Right renal pelvis (tissue), 4 donors: ENCODE measurements at regions not wholly inside any gene's neighbourhood (a gene's known extent, or its start where the extent isn't known, plus 50 kb on each side); places are given as distances from the start of the nearest gene placed in this dataset.

Source experiments
- DNase-seq, 4 donors: peaks; one replicate each; pipeline ENCODE4 v3.0.0-alpha.2; 2013; ENCODE audit warnings: low read depth in 4 of 4, low spot score in 3 of 4, missing footprints in 1 of 4

GRCh38 chr4:23219779-23220408 lies 527.2 kb downstream of the GBA3 start:
- DNase-seq: no peak

- no peak for DNase-seq
Observed at GRCh38 chr4:23213198-23213597, 520.5 kb downstream of the GBA3 start.

GRCh38 chr4:23212558-23212957 lies 519.8 kb downstream of the GBA3 start:
- no peak for DNase-seq

- DNase-seq: no peak
Observed at GRCh38 chr4:23207059-23207458, 514.3 kb downstream of the GBA3 start.

- DNase-seq: no peak
Observed at GRCh38 chr4:23202712-23203247, 510.0 kb downstream of the GBA3 start.

GRCh38 chr4:23194751-23195150 lies 502.0 kb downstream of the GBA3 start:
- DNase-seq: no peak

- DNase-seq: no peak
Observed at GRCh38 chr4:23174179-23174578, 481.4 kb downstream of the GBA3 start.

- no peak for DNase-seq
Observed at GRCh38 chr4:23171976-23172375, 479.2 kb downstream of the GBA3 start.

GRCh38 chr4:23169608-23170311 lies 477.0 kb downstream of the GBA3 start:
- DNase-seq: no peak

GRCh38 chr4:23166919-23167318 lies 474.2 kb downstream of the GBA3 start:
- no peak for DNase-seq

GRCh38 chr4:23166407-23166806 lies 473.7 kb downstream of the GBA3 start:
- no peak for DNase-seq

GRCh38 chr4:23165669-23166068 lies 472.9 kb downstream of the GBA3 start:
- DNase-seq: no peak

- no peak for DNase-seq
Observed at GRCh38 chr4:23163647-23164436, 471.1 kb downstream of the GBA3 start.

GRCh38 chr4:23162275-23162674 lies 469.5 kb downstream of the GBA3 start:
- no peak for DNase-seq

GRCh38 chr4:23161787-23162186 lies 469.1 kb downstream of the GBA3 start:
- no peak for DNase-seq

- no peak for DNase-seq
Observed at GRCh38 chr4:23153076-23153475, 460.3 kb downstream of the GBA3 start.

GRCh38 chr4:23149815-23150214 lies 457.1 kb downstream of the GBA3 start:
- DNase-seq: no peak

GRCh38 chr4:23144707-23145106 lies 452.0 kb downstream of the GBA3 start:
- no peak for DNase-seq

- DNase-seq: peak; percentile 38 to 47 (median 41)
Observed at GRCh38 chr4:23135792-23136645, 443.3 kb downstream of the GBA3 start.

- DNase-seq: no peak
Observed at GRCh38 chr4:23134331-23134730, 441.6 kb downstream of the GBA3 start.
